Nephron progenitor cell (in vitro differentiated cells): ENCODE measurements at regions not wholly inside any gene's neighbourhood (a gene's known extent, or its start where the extent isn't known, plus 50 kb on each side); places are given as distances from the start of the nearest gene placed in this dataset.

Source experiments
- DNase-seq: peaks from one replicate; pipeline ENCODE4 v3.0.0; 2021
- H3K27ac Mint-ChIP-seq: 2 replicates; pipeline ENCODE4 v1.8.0; 2021; ENCODE audit warnings: mild to moderate bottlenecking, moderate library complexity, mixed read lengths
- H3K27me3 Mint-ChIP-seq: 2 replicates; pipeline ENCODE4 v1.8.0; 2021; ENCODE audit warnings: mild to moderate bottlenecking, low read depth, mixed read lengths; ENCODE audit not compliant: poor library complexity
- H3K36me3 Mint-ChIP-seq: 2 replicates; pipeline ENCODE4 v1.8.0; 2021; ENCODE audit warnings: low read depth, mixed read lengths
- H3K4me1 Mint-ChIP-seq: 2 replicates; pipeline ENCODE4 v1.8.0; 2021; ENCODE audit warnings: mixed read lengths
- H3K4me3 Mint-ChIP-seq: 2 replicates; pipeline ENCODE4 v1.8.0; 2021; ENCODE audit warnings: mild to moderate bottlenecking, moderate library complexity, mixed read lengths
- H3K9me3 Mint-ChIP-seq: 2 replicates; pipeline ENCODE4 v1.8.0; 2021; ENCODE audit warnings: mild to moderate bottlenecking, moderate library complexity, mixed read lengths
- CTCF ChIP-seq: fragments of 200-600 bp; sonication (generic); IDR thresholded peaks from 2 replicates; pipeline ENCODE4 v1.5.0; 2021; ENCODE audit warnings: antibody characterized with exemption

- Mint-ChIP-seq H3K4me3 (no peak overlapping the region), H3K9me3 (peaks cover 8% of the 10 kb centered on the region), H3K27me3 (no peaks in the 10 kb centered on the region), H3K4me1 (peaks cover 18% of the 10 kb centered on the region), H3K36me3 (peaks cover 4% of the 10 kb centered on the region), H3K27ac (peak overlapping the region; percentile 80)
- DNase-seq, result no peak
- no peak for TF ChIP-seq CTCF
Observed at GRCh38 chr18:40235836-40236235, 1719.2 kb upstream of the PIK3C3 start.

GRCh38 chr18:40235323-40235722, 1719.7 kb upstream of the PIK3C3 start:
- peaks cover 4% of the 10 kb centered on the region for H3K36me3 Mint-ChIP-seq
- no peaks in the 10 kb centered on the region for H3K27me3 Mint-ChIP-seq
- H3K9me3 Mint-ChIP-seq, result peaks cover 13% of the 10 kb centered on the region
- no peak for DNase-seq
- no peak for TF ChIP-seq CTCF
- H3K4me1 Mint-ChIP-seq, result peaks cover 18% of the 10 kb centered on the region
- no peak overlapping the region for H3K4me3 Mint-ChIP-seq
- H3K27ac Mint-ChIP-seq, result peak overlapping the region; percentile 80

GRCh38 chr18:40233931-40234616, 1721.0 kb upstream of the PIK3C3 start:
- Mint-ChIP-seq H3K27me3 (no peaks in the 10 kb centered on the region), H3K36me3 (peaks cover 9% of the 10 kb centered on the region), H3K4me1 (peaks cover 18% of the 10 kb centered on the region), H3K27ac (peak overlapping the region; percentile 52), H3K9me3 (peaks cover 22% of the 10 kb centered on the region), H3K4me3 (no peak overlapping the region)
- no peak for DNase-seq
- no peak for TF ChIP-seq CTCF

- Mint-ChIP-seq H3K4me3 (no peak overlapping the region), H3K36me3 (no peaks in the 10 kb centered on the region)
Observed at GRCh38 chr18:40222776-40223175, 1732.3 kb upstream of the PIK3C3 start.

GRCh38 chr18:40216856-40217255, 1738.2 kb upstream of the PIK3C3 start:
- peaks cover 16% of the 10 kb centered on the region for H3K9me3 Mint-ChIP-seq
- H3K4me1 Mint-ChIP-seq, result no peaks in the 10 kb centered on the region
- no peak for TF ChIP-seq CTCF
- no peak overlapping the region for H3K27ac Mint-ChIP-seq
- H3K27me3 Mint-ChIP-seq, result no peaks in the 10 kb centered on the region
- H3K4me3 Mint-ChIP-seq, result no peak overlapping the region
- H3K36me3 Mint-ChIP-seq, result peaks cover 4% of the 10 kb centered on the region
- DNase-seq, result no peak

More at GRCh38 chr18:40222776-40223175, 1732.3 kb upstream of the PIK3C3 start:
- Mint-ChIP-seq H3K27me3 (no peaks in the 10 kb centered on the region), H3K9me3 (no peaks in the 10 kb centered on the region), H3K4me1 (peaks cover 3% of the 10 kb centered on the region), H3K27ac (no peak overlapping the region)
- no peak for TF ChIP-seq CTCF
- DNase-seq, result no peak

GRCh38 chr18:40215979-40216378, 1739.1 kb upstream of the PIK3C3 start:
- TF ChIP-seq CTCF, result no peak
- H3K27ac Mint-ChIP-seq, result no peak overlapping the region
- DNase-seq, result no peak
- H3K27me3 Mint-ChIP-seq, result no peaks in the 10 kb centered on the region
- H3K36me3 Mint-ChIP-seq, result peaks cover 4% of the 10 kb centered on the region
- H3K9me3 Mint-ChIP-seq, result peaks cover 16% of the 10 kb centered on the region
- H3K4me3 Mint-ChIP-seq, result no peak overlapping the region
- no peaks in the 10 kb centered on the region for H3K4me1 Mint-ChIP-seq
